Suprapubic skin (tissue), 3 donors: ENCODE measurements at regions not wholly inside any gene's neighbourhood (a gene's known extent, or its start where the extent isn't known, plus 50 kb on each side); places are given as distances from the start of the nearest gene placed in this dataset.

Experiments
- POLR2A ChIP-seq, 2 donors: fragments of 450-650 bp; IDR thresholded peaks; one replicate each; pipeline ENCODE4 v1.6.1; 2017; ENCODE audit warnings: antibody characterized with exemption in 2 of 2, mild to moderate bottlenecking in 2 of 2, moderate library complexity in 2 of 2
- TF ChIP-seq, protein P1 (sequence below), 2 donors: fragments of 200-600 bp in 1 of 2; fragments of 450-650 bp in 1 of 2; sonication (generic) in 1 of 2; IDR thresholded peaks; one replicate each; pipeline ENCODE4 v1.5.1; 2016 to 2019; ENCODE audit warnings: antibody characterized with exemption in 2 of 2, mild to moderate bottlenecking in 1 of 2, moderate library complexity in 1 of 2

DNA sequence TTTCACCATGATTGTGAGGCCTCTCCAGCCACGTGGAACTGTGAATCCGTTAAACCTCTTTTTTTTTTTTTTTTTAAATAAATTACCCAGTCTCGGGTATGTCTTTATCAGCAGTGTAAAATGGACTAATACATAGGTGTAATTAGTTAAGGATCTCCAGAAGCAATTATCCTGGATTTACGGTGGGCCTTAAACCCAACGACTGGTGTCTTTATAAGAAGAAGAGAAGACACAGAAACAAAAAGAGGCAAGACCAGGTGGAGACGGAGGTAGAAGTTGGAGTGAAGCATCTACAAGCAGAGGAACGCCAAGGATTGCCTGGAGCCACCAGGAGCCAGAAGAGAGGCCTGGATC is 114.6 kb upstream of the MAP1LC3B2 start:
- TF ChIP-seq, protein P1, sequence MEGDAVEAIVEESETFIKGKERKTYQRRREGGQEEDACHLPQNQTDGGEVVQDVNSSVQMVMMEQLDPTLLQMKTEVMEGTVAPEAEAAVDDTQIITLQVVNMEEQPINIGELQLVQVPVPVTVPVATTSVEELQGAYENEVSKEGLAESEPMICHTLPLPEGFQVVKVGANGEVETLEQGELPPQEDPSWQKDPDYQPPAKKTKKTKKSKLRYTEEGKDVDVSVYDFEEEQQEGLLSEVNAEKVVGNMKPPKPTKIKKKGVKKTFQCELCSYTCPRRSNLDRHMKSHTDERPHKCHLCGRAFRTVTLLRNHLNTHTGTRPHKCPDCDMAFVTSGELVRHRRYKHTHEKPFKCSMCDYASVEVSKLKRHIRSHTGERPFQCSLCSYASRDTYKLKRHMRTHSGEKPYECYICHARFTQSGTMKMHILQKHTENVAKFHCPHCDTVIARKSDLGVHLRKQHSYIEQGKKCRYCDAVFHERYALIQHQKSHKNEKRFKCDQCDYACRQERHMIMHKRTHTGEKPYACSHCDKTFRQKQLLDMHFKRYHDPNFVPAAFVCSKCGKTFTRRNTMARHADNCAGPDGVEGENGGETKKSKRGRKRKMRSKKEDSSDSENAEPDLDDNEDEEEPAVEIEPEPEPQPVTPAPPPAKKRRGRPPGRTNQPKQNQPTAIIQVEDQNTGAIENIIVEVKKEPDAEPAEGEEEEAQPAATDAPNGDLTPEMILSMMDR (IDR thresholded peaks at IDR 0.05) = no peak
- TF ChIP-seq POLR2A (IDR thresholded peaks at IDR 0.05) = no peak
